H1 (cell line): ENCODE measurements at regions not wholly inside any gene's neighbourhood (a gene's known extent, or its start where the extent isn't known, plus 50 kb on each side); places are given as distances from the start of the nearest gene placed in this dataset.

ENCODE experiments used
- CTCF ChIA-PET: fragments of 300-600 bp; sonication (Branson Sonifier 250); formaldehyde crosslinking; loops from one replicate; lab custom pipeline; 2021; ENCODE audit not compliant: partially characterized antibody; lab: Charles Lee
- POLR2A ChIA-PET: fragments of 300-600 bp; sonication (Branson Sonifier 250); formaldehyde crosslinking; loops from one replicate; lab custom pipeline; 2021; ENCODE audit warnings: inconsistent platforms; ENCODE audit not compliant: partially characterized antibody; lab: Charles Lee
- DNase-seq, 2 experiments: peaks; one replicate each; pipeline versions ENCODE4 v3.0.0 to v3.0.0-alpha.2; 2010 to 2022; ENCODE audit warnings: low spot score in 2 of 2, low read depth in 1 of 2, mixed read lengths in 1 of 2
- FAIRE-seq: peaks from 2 replicates; lab custom pipeline; 2011; peaks lifted over from hg19 to GRCh38; lab: Jason Lieb, UNC
- H2AFZ ChIP-seq: 2 replicates; pipeline ENCODE4 v1.8.1; 2012; ENCODE audit warnings: low read length, inconsistent platforms
- H2AK5ac ChIP-seq: 2 replicates; pipeline ENCODE4 v1.6.1; 2013; ENCODE audit warnings: low read depth, low read length
- H2BK120ac ChIP-seq: replicated peaks from 2 replicates; pipeline ENCODE3; 2013; ENCODE audit warnings: low read depth, low read length, inconsistent platforms
- H2BK12ac ChIP-seq: 2 replicates; pipeline ENCODE4 v1.6.1; 2013; ENCODE audit warnings: low read depth, low read length
- H2BK15ac ChIP-seq: 2 replicates; pipeline ENCODE4 v1.6.1; 2013; ENCODE audit warnings: low read length
- H2BK20ac ChIP-seq: 2 replicates; pipeline ENCODE4 v1.6.1; 2013; ENCODE audit warnings: low read length
- H2BK5ac ChIP-seq: 2 replicates; pipeline ENCODE4 v1.6.1; 2013; ENCODE audit warnings: low read depth, low read length
- H3K14ac ChIP-seq: 2 replicates; pipeline ENCODE4 v1.6.1; 2013; ENCODE audit warnings: inconsistent platforms; ENCODE audit not compliant: insufficient read length
- H3K18ac ChIP-seq: 2 replicates; pipeline ENCODE4 v1.6.1; 2013; ENCODE audit warnings: low read length; ENCODE audit errors: extremely low read depth
- H3K23ac ChIP-seq: 2 replicates; pipeline ENCODE4 v1.6.1; 2013; ENCODE audit warnings: inconsistent platforms; ENCODE audit not compliant: insufficient read length
- H3K23me2 ChIP-seq: 2 replicates; pipeline ENCODE4 v1.6.1; 2013; ENCODE audit warnings: low read depth, low read length
- H3K27ac ChIP-seq: 2 replicates; pipeline ENCODE4 v1.6.1; 2011; ENCODE audit warnings: low read depth, low read length, inconsistent platforms
- H3K27me3 ChIP-seq, 4 experiments: replicated peaks in 1 of 4; 1 replicate in 1 of 4; 2 replicates in 3 of 4; pipeline versions ENCODE4 v1.6.1 to v1.8.1; 2011 to 2013; ENCODE audit warnings: low read length in 3 of 4, mild to moderate bottlenecking in 3 of 4, inconsistent platforms in 2 of 4, mixed read lengths in 2 of 4, moderate library complexity in 1 of 4; ENCODE audit not compliant: control insufficient read depth in 3 of 4, insufficient read depth in 3 of 4; ENCODE audit errors: extremely low read depth in 1 of 4
- H3K36me3 ChIP-seq, 4 experiments: 2 replicates each; pipeline versions ENCODE4 v1.6.1 to v1.8.1; 2011 to 2013; ENCODE audit warnings: mild to moderate bottlenecking in 4 of 4, low read length in 3 of 4, moderate library complexity in 2 of 4, control low read depth in 1 of 4, inconsistent platforms in 1 of 4; ENCODE audit not compliant: insufficient read depth in 4 of 4, control insufficient read depth in 2 of 4
- H3K4ac ChIP-seq: replicated peaks from 2 replicates; pipeline ENCODE3; 2013; ENCODE audit warnings: low read length, low read depth, mixed read lengths, inconsistent platforms; ENCODE audit not compliant: insufficient read length
- H3K4me1 ChIP-seq, 4 experiments: replicated peaks in 1 of 4; 1 replicate in 1 of 4; 2 replicates in 3 of 4; pipeline versions ENCODE4 v1.6.1 to v1.8.1; 2011 to 2013; ENCODE audit warnings: low read length in 3 of 4, inconsistent platforms in 2 of 4, mixed read lengths in 1 of 4; ENCODE audit not compliant: insufficient read depth in 4 of 4, control insufficient read depth in 3 of 4
- H3K4me2 ChIP-seq, 2 experiments: 2 replicates each; pipeline versions ENCODE4 v1.6.1 to v1.8.1; 2011 to 2013; ENCODE audit warnings: low read depth in 2 of 2, low read length in 2 of 2, control low read depth in 1 of 2, inconsistent platforms in 1 of 2, mild to moderate bottlenecking in 1 of 2; ENCODE audit not compliant: insufficient read depth in 1 of 2
- H3K4me3 ChIP-seq, 4 experiments: fragments of 200-600, 300-600 bp in 1 of 4; sonication (generic), shearing (Covaris generic), sonication (Bioruptor Twin) in 1 of 4; 2 replicates each; pipeline versions ENCODE4 v1.5.1 to v1.8.1; 2011 to 2016; ENCODE audit warnings: low read length in 4 of 4, low read depth in 3 of 4, control low read depth in 2 of 4, inconsistent platforms in 2 of 4, mild to moderate bottlenecking in 2 of 4, mixed read lengths in 1 of 4, moderate library complexity in 1 of 4; ENCODE audit not compliant: insufficient read depth in 2 of 4; ENCODE audit errors: extremely low read depth in 1 of 4
- H3K56ac ChIP-seq: replicated peaks from 2 replicates; pipeline ENCODE3; 2013; ENCODE audit warnings: low read depth, mild to moderate bottlenecking, mixed read lengths, low read length, inconsistent platforms; ENCODE audit not compliant: insufficient read length
- H3K79me1 ChIP-seq: 2 replicates; pipeline ENCODE4 v1.6.1; 2013; ENCODE audit warnings: low read depth, low read length, control low read depth
- H3K79me2 ChIP-seq, 2 experiments: 2 replicates each; pipeline versions ENCODE4 v1.6.1 to v1.8.1; 2012 to 2013; ENCODE audit warnings: low read length in 2 of 2, mild to moderate bottlenecking in 2 of 2, inconsistent platforms in 1 of 2; ENCODE audit not compliant: insufficient read depth in 2 of 2, control insufficient read depth in 1 of 2
- H3K9ac ChIP-seq, 4 experiments: replicated peaks in 1 of 4; 1 replicate in 1 of 4; 2 replicates in 3 of 4; pipeline versions ENCODE4 v1.6.1 to v1.8.1; 2011 to 2013; ENCODE audit warnings: low read depth in 3 of 4, low read length in 3 of 4, control low read depth in 2 of 4, mild to moderate bottlenecking in 2 of 4, moderate library complexity in 2 of 4, inconsistent platforms in 1 of 4; ENCODE audit errors: extremely low read depth in 1 of 4
- H3K9me3 ChIP-seq, 2 experiments: 2 replicates each; pipeline versions ENCODE4 v1.6.1 to v1.8.1; 2012 to 2013; ENCODE audit warnings: mild to moderate bottlenecking in 2 of 2, moderate library complexity in 2 of 2, control low read depth in 1 of 2, inconsistent platforms in 1 of 2, low read depth in 1 of 2, low read length in 1 of 2, mixed read lengths in 1 of 2; ENCODE audit not compliant: insufficient read depth in 2 of 2
- H4K20me1 ChIP-seq, 2 experiments: replicated peaks in 1 of 2; 2 replicates each; pipeline versions ENCODE3 to v1.8.1; 2011 to 2013; ENCODE audit warnings: inconsistent platforms in 2 of 2, low read length in 2 of 2, mild to moderate bottlenecking in 1 of 2; ENCODE audit not compliant: insufficient read depth in 2 of 2, control insufficient read depth in 1 of 2
- H4K5ac ChIP-seq: 2 replicates; pipeline ENCODE4 v1.6.1; 2013; ENCODE audit warnings: low read length, low read depth, mixed read lengths, inconsistent platforms; ENCODE audit not compliant: insufficient read length
- H4K8ac ChIP-seq: 2 replicates; pipeline ENCODE4 v1.8.0; 2013; ENCODE audit warnings: mild to moderate bottlenecking, moderate library complexity, low read length, inconsistent platforms; ENCODE audit not compliant: insufficient read depth; ENCODE audit errors: extremely low read depth
- H4K91ac ChIP-seq: replicated peaks from 2 replicates; pipeline ENCODE3; 2013; ENCODE audit warnings: low read length, mixed read lengths, inconsistent platforms; ENCODE audit not compliant: insufficient read length
- ASH2L ChIP-seq: fragments of 200-600, 300-600 bp; sonication (generic); IDR thresholded peaks from one replicate; pipeline ENCODE4 v1.7.1; 2017; ENCODE audit warnings: low read length
- BACH1 ChIP-seq: IDR thresholded peaks from 2 replicates; pipeline ENCODE4 v1.6.1; 2012; ENCODE audit warnings: low read length, improper control_type of control experiment
- BCL11A ChIP-seq, 2 experiments: IDR thresholded peaks; one replicate each; pipeline ENCODE4 v1.6.1; 2011; ENCODE audit warnings: low read depth in 2 of 2, low read length in 2 of 2, mild to moderate bottlenecking in 2 of 2
- CBX5 ChIP-seq: fragments of 300-800, 300-1000 bp; sonication (generic); IDR thresholded peaks from 2 replicates; pipeline ENCODE4 v1.7.1; 2016; ENCODE audit warnings: antibody characterized with exemption, low read length, low read depth
- EGR1 ChIP-seq: IDR thresholded peaks from 2 replicates; pipeline ENCODE4 v1.6.1; 2011; ENCODE audit warnings: low read depth, low read length, borderline replicate concordance
- HDAC6 ChIP-seq: IDR thresholded peaks from one replicate; pipeline ENCODE4 v1.7.1; 2012; ENCODE audit warnings: low read depth, mild to moderate bottlenecking, inconsistent platforms, low read length, moderate library complexity
- JUN ChIP-seq: IDR thresholded peaks from 2 replicates; pipeline ENCODE4 v1.6.1; 2011; ENCODE audit warnings: low read depth, mild to moderate bottlenecking, improper control_type of control experiment, low read length
- PHF8 ChIP-seq: fragments of 200-600 bp; sonication (generic); conservative IDR thresholded peaks from 2 replicates; pipeline ENCODE4 v1.7.1; 2012; ENCODE audit warnings: low read depth, mild to moderate bottlenecking, inconsistent platforms, low read length, moderate library complexity
- RBBP5 ChIP-seq: IDR thresholded peaks from 2 replicates; pipeline ENCODE4 v1.7.1; 2012; ENCODE audit warnings: low read depth, mild to moderate bottlenecking, inconsistent platforms, low read length, moderate library complexity, borderline replicate concordance
- SIRT6 ChIP-seq: IDR thresholded peaks from one replicate; pipeline ENCODE4 v1.7.1; 2012; ENCODE audit warnings: low read length, inconsistent platforms
- SP2 ChIP-seq: IDR thresholded peaks from 2 replicates; pipeline ENCODE4 v1.6.1; 2012; ENCODE audit warnings: mild to moderate bottlenecking, low read length, inconsistent platforms
- TAF1 ChIP-seq: IDR thresholded peaks from 2 replicates; pipeline ENCODE4 v1.6.1; 2011; ENCODE audit warnings: mild to moderate bottlenecking, low read depth, low read length
- TBP ChIP-seq: IDR thresholded peaks from 2 replicates; pipeline ENCODE4 v1.6.1; 2011; ENCODE audit warnings: low read depth, low read length, improper control_type of control experiment
- TEAD4 ChIP-seq: IDR thresholded peaks from 2 replicates; pipeline ENCODE4 v1.6.1; 2012; ENCODE audit warnings: low read depth, low read length, inconsistent platforms, mixed read lengths
- YY1 ChIP-seq: IDR thresholded peaks from 2 replicates; pipeline ENCODE4 v1.6.1; 2011; ENCODE audit warnings: low read depth, mild to moderate bottlenecking, low read length
- ZNF274 ChIP-seq: IDR thresholded peaks from 2 replicates; pipeline ENCODE4 v1.7.0; 2012; ENCODE audit warnings: low read length, borderline replicate concordance; ENCODE audit errors: extremely low read depth
- WGBS, 2 experiments: shearing (Covaris generic) in 1 of 2; methylation state at CpG; one replicate each; pipeline versions ENCODE4 v1.1.6 to v1.1.7; 2013 to 2015; ENCODE audit warnings: low lambda C conversion rate in 2 of 2, mixed read lengths in 2 of 2, inconsistent platforms in 1 of 2, low coverage in 1 of 2, missing lambda C conversion rate in 1 of 2; ENCODE audit not compliant: insufficient replicate concordance in 2 of 2, insufficient coverage in 1 of 2, insufficient read length in 1 of 2; ENCODE audit errors: extremely low coverage in 1 of 2, missing lambda C conversion rate in 1 of 2; 5-methylcytosine and 5-hydroxymethylcytosine counted together

GRCh38 chr1:83796409-83796808 lies 202.5 kb downstream of the TTLL7 start:
- Histone ChIP-seq H2BK5ac (no peak overlapping the region), H3K14ac (no peak overlapping the region), H4K91ac (no peak overlapping the region), H2AK5ac (no peak overlapping the region), H2BK15ac (no peak overlapping the region), H3K23me2 (no peaks in the 10 kb centered on the region), H4K5ac (no peak overlapping the region), H3K4ac (no peak overlapping the region), H3K23ac (no peak overlapping the region), H4K8ac (no peak overlapping the region), H3K18ac (no peak overlapping the region), H3K79me2 (no peaks in the 10 kb centered on the region), H3K79me1 (no peaks in the 10 kb centered on the region), H4K20me1 (no peaks in the 10 kb centered on the region), H2BK20ac (no peak overlapping the region), H2AFZ (no peak overlapping the region), H3K9me3 (no peaks in the 10 kb centered on the region), H3K4me2 (no peak overlapping the region), H3K4me1 (peaks cover 0 to 8% (median 3%) of the 10 kb centered on the region in 4 experiments; a peak in 2 of 7 replicates), H3K4me3 (no peak overlapping the region), H2BK120ac (no peak overlapping the region), H3K9ac (no peak overlapping the region), H3K27me3 (no peaks in the 10 kb centered on the region), H2BK12ac (no peak overlapping the region), H3K36me3 (no peaks in the 10 kb centered on the region), H3K56ac (no peak overlapping the region), H3K27ac (no peak overlapping the region)
- DNase-seq (no peak), FAIRE-seq (no peak)
- TF ChIP-seq BCL11A (IDR thresholded peaks at IDR 0.05; ENCODE audit: low read depth in 2 of 2, low read length in 2 of 2) (no peak), BACH1 (no peak), PHF8 (no peak), SIRT6 (no peak), HDAC6 (no peak), JUN (no peak), SP2 (no peak), RBBP5 (no peak), EGR1 (no peak), TBP (no peak), CBX5 (no peak), YY1 (no peak), TAF1 (no peak), ZNF274 (no peak), TEAD4 (no peak), ASH2L (no peak)
- CTCF ChIA-PET, result no interaction called here
- 87% methylated on average over 4 of the region's 4 CpGs; no CpG with 5 or more reads in 1 of the 2 experiments for WGBS, 2 experiments
- POLR2A ChIA-PET, result no interaction called here
